Neuronal stem cell (in vitro differentiated cells): ENCODE measurements at regions not wholly inside any gene's neighbourhood (a gene's known extent, or its start where the extent isn't known, plus 50 kb on each side); places are given as distances from the start of the nearest gene placed in this dataset.

Experiments used
- DNase-seq: peaks from one replicate; pipeline ENCODE4 v3.0.0-alpha.2; 2013; ENCODE audit warnings: low spot score
- H2AFZ ChIP-seq: one replicate; pipeline ENCODE4 v1.6.1; 2013; ENCODE audit warnings: mild to moderate bottlenecking, low read length, inconsistent platforms
- H2AK5ac ChIP-seq: 2 replicates; pipeline ENCODE4 v1.6.1; 2013; ENCODE audit warnings: low read depth, mild to moderate bottlenecking, inconsistent platforms, low read length, moderate library complexity, mixed read lengths
- H2BK120ac ChIP-seq: 2 replicates; pipeline ENCODE4 v1.6.1; 2013; ENCODE audit warnings: low read depth, mild to moderate bottlenecking, inconsistent platforms, low read length, moderate library complexity, mixed read lengths
- H2BK12ac ChIP-seq: one replicate; pipeline ENCODE4 v1.6.1; 2013; ENCODE audit warnings: low read length, inconsistent platforms
- H2BK15ac ChIP-seq: 2 replicates; pipeline ENCODE4 v1.6.1; 2013; ENCODE audit warnings: mild to moderate bottlenecking, low read length, inconsistent platforms, mixed read lengths
- H2BK5ac ChIP-seq: one replicate; pipeline ENCODE4 v1.6.1; 2013; ENCODE audit warnings: inconsistent platforms, mild to moderate bottlenecking, low read length, moderate library complexity
- H3K14ac ChIP-seq: one replicate; pipeline ENCODE4 v1.6.1; 2013; ENCODE audit warnings: low read length, inconsistent platforms
- H3K18ac ChIP-seq: 2 replicates; pipeline ENCODE4 v1.6.1; 2013; ENCODE audit warnings: low read length, inconsistent platforms
- H3K23ac ChIP-seq: 2 replicates; pipeline ENCODE4 v1.6.1; 2013; ENCODE audit warnings: low read depth, mild to moderate bottlenecking, mixed read lengths, low read length, inconsistent platforms; ENCODE audit not compliant: poor library complexity
- H3K27ac ChIP-seq: replicated peaks from 3 replicates; pipeline ENCODE4 v1.5.1; 2013; ENCODE audit warnings: low read length, inconsistent platforms
- H3K27me3 ChIP-seq, 3 experiments: 2 replicates each; pipeline ENCODE4 v1.6.1; 2013; ENCODE audit warnings: low read length in 3 of 3, mild to moderate bottlenecking in 2 of 3, inconsistent platforms in 1 of 3, low read depth in 1 of 3, mixed read lengths in 1 of 3, moderate library complexity in 1 of 3; ENCODE audit not compliant: control insufficient read depth in 3 of 3, insufficient read depth in 3 of 3
- H3K36me3 ChIP-seq, 2 donors: replicated peaks in 1 of 2; 2 replicates each; pipeline ENCODE4 v1.6.1; 2013; ENCODE audit warnings: low read length in 2 of 2; ENCODE audit not compliant: control insufficient read depth in 2 of 2, insufficient read depth in 2 of 2
- H3K4ac ChIP-seq: 2 replicates; pipeline ENCODE4 v1.6.1; 2013; ENCODE audit warnings: inconsistent platforms, mild to moderate bottlenecking, low read length, moderate library complexity
- H3K4me1 ChIP-seq, 2 donors: 1 replicate in 1 of 2; 2 replicates in 1 of 2; pipeline ENCODE4 v1.6.1; 2013; ENCODE audit warnings: low read length in 2 of 2, low read depth in 1 of 2; ENCODE audit not compliant: control insufficient read depth in 2 of 2, insufficient read depth in 1 of 2
- H3K4me2 ChIP-seq: one replicate; pipeline ENCODE4 v1.6.1; 2013; ENCODE audit warnings: mild to moderate bottlenecking, low read length, inconsistent platforms; ENCODE audit not compliant: insufficient read depth, poor library complexity, severe bottlenecking
- H3K4me3 ChIP-seq, 2 donors: 2 replicates each; pipeline ENCODE4 v1.5.1; 2013; ENCODE audit warnings: low read length in 2 of 2, mild to moderate bottlenecking in 2 of 2, inconsistent platforms in 1 of 2, moderate library complexity in 1 of 2
- H3K79me1 ChIP-seq: one replicate; pipeline ENCODE4 v1.6.1; 2013; ENCODE audit warnings: low read depth, mild to moderate bottlenecking, inconsistent platforms, low read length, moderate library complexity
- H3K9ac ChIP-seq: one replicate; pipeline ENCODE4 v1.6.1; 2013; ENCODE audit warnings: mild to moderate bottlenecking, low read depth, low read length, inconsistent platforms; ENCODE audit not compliant: poor library complexity
- H3K9me3 ChIP-seq, 2 donors: replicated peaks in 1 of 2; 2 replicates each; pipeline versions ENCODE3 to v1.6.1; 2013; ENCODE audit warnings: low read length in 2 of 2, mild to moderate bottlenecking in 2 of 2, inconsistent platforms in 1 of 2, low read depth in 1 of 2, mixed read lengths in 1 of 2, moderate library complexity in 1 of 2; ENCODE audit not compliant: control insufficient read depth in 2 of 2, insufficient read depth in 1 of 2
- H4K8ac ChIP-seq: one replicate; pipeline ENCODE4 v1.6.1; 2013; ENCODE audit warnings: low read depth, mild to moderate bottlenecking, inconsistent platforms, low read length, moderate library complexity
- H4K91ac ChIP-seq: one replicate; pipeline ENCODE4 v1.6.1; 2013; ENCODE audit warnings: low read length, low read depth, mild to moderate bottlenecking, inconsistent platforms; ENCODE audit not compliant: poor library complexity
- WGBS, 2 donors: extraction: QIAGEN DNeasy Blood & Tissue Kit; methylation state at CpG; one replicate each; pipeline ENCODE4 v1.1.7; 2013; ENCODE audit warnings: missing lambda C conversion rate in 2 of 2, mixed read lengths in 1 of 2; ENCODE audit not compliant: insufficient read length in 2 of 2, insufficient replicate concordance in 1 of 2; ENCODE audit errors: extremely low coverage in 2 of 2; 5-methylcytosine and 5-hydroxymethylcytosine counted together

GRCh38 chr6:6995328-6995727 is 112.4 kb upstream of the RREB1 start:
- H3K9ac ChIP-seq, result no peak overlapping the region
- no peak overlapping the region for H4K91ac ChIP-seq
- no peak overlapping the region for H4K8ac ChIP-seq
- no peak overlapping the region for H3K4me2 ChIP-seq
- no peaks in the 10 kb centered on the region for H3K79me1 ChIP-seq
- H2BK12ac ChIP-seq, result no peak overlapping the region
- H3K36me3 ChIP-seq, result no peaks in the 10 kb centered on the region
- H3K4me3 ChIP-seq, result no peak overlapping the region
- no peak overlapping the region for H2BK5ac ChIP-seq
- no peak overlapping the region for H3K23ac ChIP-seq
- no peak overlapping the region for H2BK15ac ChIP-seq
- no peak overlapping the region for H3K14ac ChIP-seq
- no CpG with 5 or more reads among the region's 1 CpG for WGBS, 2 donors
- no peak overlapping the region for H2AFZ ChIP-seq
- no peak overlapping the region for H2AK5ac ChIP-seq
- no peak for DNase-seq
- H3K4me1 ChIP-seq, result no peaks in the 10 kb centered on the region
- H2BK120ac ChIP-seq, result no peak overlapping the region
- no peak overlapping the region for H3K4ac ChIP-seq
- H3K9me3 ChIP-seq, result no peaks in the 10 kb centered on the region
- H3K27ac ChIP-seq, result no peak overlapping the region
- no peak overlapping the region for H3K18ac ChIP-seq
- H3K27me3 ChIP-seq, result no peaks in the 10 kb centered on the region

GRCh38 chr6:6996124-6996523 is 111.6 kb upstream of the RREB1 start:
- no peak overlapping the region for H2BK15ac ChIP-seq
- no peak overlapping the region for H2AK5ac ChIP-seq
- no peaks in the 10 kb centered on the region for H3K27me3 ChIP-seq
- H2BK120ac ChIP-seq, result no peak overlapping the region
- no peak overlapping the region for H3K4me2 ChIP-seq
- H4K8ac ChIP-seq, result no peak overlapping the region
- no peak overlapping the region for H3K18ac ChIP-seq
- H3K4me3 ChIP-seq, result no peak overlapping the region
- no peaks in the 10 kb centered on the region for H3K36me3 ChIP-seq
- H3K27ac ChIP-seq, result no peak overlapping the region
- DNase-seq, result no peak
- no peak overlapping the region for H2AFZ ChIP-seq
- H3K23ac ChIP-seq, result no peak overlapping the region
- no peaks in the 10 kb centered on the region for H3K4me1 ChIP-seq
- H3K79me1 ChIP-seq, result no peaks in the 10 kb centered on the region
- no peak overlapping the region for H2BK5ac ChIP-seq
- H4K91ac ChIP-seq, result no peak overlapping the region
- H2BK12ac ChIP-seq, result no peak overlapping the region
- H3K9ac ChIP-seq, result no peak overlapping the region
- H3K14ac ChIP-seq, result no peak overlapping the region
- no peak overlapping the region for H3K4ac ChIP-seq
- no peaks in the 10 kb centered on the region for H3K9me3 ChIP-seq
- whole genome bisulfite sequencing, 2 donors, result no CpG with 5 or more reads among the region's 2 CpGs

GRCh38 chr6:6997263-6998193 is 110.2 kb upstream of the RREB1 start:
- Histone ChIP-seq H2AK5ac (no peak overlapping the region), H2BK5ac (no peak overlapping the region), H3K23ac (no peak overlapping the region), H3K9ac (no peak overlapping the region), H3K27me3 (no peaks in the 10 kb centered on the region), H3K27ac (no peak overlapping the region), H3K9me3 (no peaks in the 10 kb centered on the region), H2BK120ac (no peak overlapping the region), H4K8ac (no peak overlapping the region), H3K18ac (no peak overlapping the region), H3K4me3 (no peak overlapping the region), H3K36me3 (no peaks in the 10 kb centered on the region), H2BK15ac (no peak overlapping the region), H3K4me1 (no peaks in the 10 kb centered on the region), H3K4me2 (no peak overlapping the region), H3K14ac (no peak overlapping the region), H3K4ac (no peak overlapping the region), H3K79me1 (no peaks in the 10 kb centered on the region), H4K91ac (no peak overlapping the region), H2BK12ac (no peak overlapping the region), H2AFZ (no peak overlapping the region)
- DNase-seq, result no peak
- no CpG with 5 or more reads among the region's 11 CpGs for WGBS, 2 donors

DNA sequence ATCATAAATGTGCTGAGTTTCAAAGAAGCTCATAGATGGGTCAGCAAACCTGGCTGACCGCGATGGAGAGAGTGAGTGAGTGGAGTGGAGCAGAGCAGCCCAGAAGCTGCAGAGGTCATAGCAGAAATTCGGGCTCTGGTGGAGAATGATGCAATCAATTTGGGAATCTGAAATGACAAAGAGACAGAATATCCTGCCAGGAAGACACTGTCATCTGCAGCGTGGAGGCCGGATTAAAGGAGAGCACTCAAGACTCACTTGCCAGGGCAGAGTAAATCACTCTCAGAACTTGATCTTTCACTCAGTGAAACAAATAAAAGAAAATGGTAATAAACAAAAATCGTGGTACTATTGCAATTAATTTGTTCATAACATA is 109.6 kb upstream of the RREB1 start:
- H3K4me2 ChIP-seq, result no peak overlapping the region
- no peak overlapping the region for H3K9ac ChIP-seq
- H2BK12ac ChIP-seq, result no peak overlapping the region
- no peaks in the 10 kb centered on the region for H3K27me3 ChIP-seq
- no peaks in the 10 kb centered on the region for H3K36me3 ChIP-seq
- no peak overlapping the region for H3K4me3 ChIP-seq
- no peak overlapping the region for H3K23ac ChIP-seq
- H4K91ac ChIP-seq, result no peak overlapping the region
- no peaks in the 10 kb centered on the region for H3K79me1 ChIP-seq
- H3K14ac ChIP-seq, result no peak overlapping the region
- no peak overlapping the region for H2AFZ ChIP-seq
- 100% methylated on average over 1 of the region's 6 CpGs; no CpG with 5 or more reads in 1 of the 2 donors for WGBS, 2 donors
- H3K27ac ChIP-seq, result no peak overlapping the region
- H3K4ac ChIP-seq, result no peak overlapping the region
- H2BK5ac ChIP-seq, result no peak overlapping the region
- no peaks in the 10 kb centered on the region for H3K4me1 ChIP-seq
- no peak for DNase-seq
- no peak overlapping the region for H2BK15ac ChIP-seq
- no peak overlapping the region for H3K18ac ChIP-seq
- H3K9me3 ChIP-seq, result no peaks in the 10 kb centered on the region
- no peak overlapping the region for H4K8ac ChIP-seq
- no peak overlapping the region for H2BK120ac ChIP-seq
- H2AK5ac ChIP-seq, result no peak overlapping the region
